GM23248 (cell line): ENCODE measurements at regions not wholly inside any gene's neighbourhood (a gene's known extent, or its start where the extent isn't known, plus 50 kb on each side); places are given as distances from the start of the nearest gene placed in this dataset.

Experiments
- EZH2 ChIP-seq: fragments of 200-600 bp; sonication (generic); IDR thresholded peaks from 2 replicates; pipeline ENCODE4 v1.6.1; 2018; ENCODE audit warnings: antibody characterized with exemption, mild to moderate bottlenecking; ENCODE audit not compliant: insufficient read depth, poor library complexity, severe bottlenecking
- EZH2phosphoT487 ChIP-seq: fragments of 200-600 bp; sonication (generic); IDR thresholded peaks from 2 replicates; pipeline ENCODE4 v1.6.1; 2018; ENCODE audit warnings: antibody characterized with exemption, moderate library complexity, mild to moderate bottlenecking, low read depth; ENCODE audit not compliant: insufficient read depth

- TF ChIP-seq EZH2 (no peak), EZH2phosphoT487 (no peak)
Observed at GRCh38 chr9:88044200-88044599, 69.9 kb upstream of the CDK20 start.
